GM23338 (cell line): ENCODE measurements at regions not wholly inside any gene's neighbourhood (a gene's known extent, or its start where the extent isn't known, plus 50 kb on each side); places are given as distances from the start of the nearest gene placed in this dataset.

Experiments used
- ATAC-seq: fragments of 200-7000 bp; cut with Tn5 transposase; 3 replicates; pipeline ENCODE4 v1.9.1; 2020
- DNase-seq: peaks from one replicate; pipeline ENCODE4 v3.0.0-alpha.2; 2015; ENCODE audit warnings: low spot score
- H2AFZ ChIP-seq: fragments of 200-600 bp; sonication (generic); 2 replicates; pipeline ENCODE4 v1.8.0; 2016; ENCODE audit warnings: antibody characterized with exemption, mild to moderate bottlenecking, moderate library complexity
- H3F3A ChIP-seq: fragments of 200-600 bp; sonication (generic); replicated peaks from 2 replicates; pipeline ENCODE4 v1.8.0; 2017; ENCODE audit warnings: antibody characterized with exemption, mixed run types, low read depth
- H3K27ac ChIP-seq: fragments of 200-600 bp; sonication (generic); 2 replicates; pipeline ENCODE4 v1.6.1; 2016; ENCODE audit warnings: low read depth
- H3K27me3 ChIP-seq: fragments of 200-600 bp; sonication (generic); 2 replicates; pipeline ENCODE4 v1.8.0; 2016; ENCODE audit warnings: mild to moderate bottlenecking, mixed run types, moderate library complexity; ENCODE audit not compliant: insufficient read depth
- H3K36me3 ChIP-seq: fragments of 200-600 bp; sonication (generic); 2 replicates; pipeline ENCODE4 v1.8.0; 2016; ENCODE audit warnings: mild to moderate bottlenecking; ENCODE audit not compliant: insufficient read depth
- H3K4me1 ChIP-seq: fragments of 200-600 bp; sonication (generic); 2 replicates; pipeline ENCODE4 v1.8.0; 2016; ENCODE audit warnings: mild to moderate bottlenecking, moderate library complexity; ENCODE audit not compliant: insufficient read depth
- H3K4me2 ChIP-seq: fragments of 200-600 bp; sonication (generic); 2 replicates; pipeline ENCODE4 v1.7.1; 2017; ENCODE audit warnings: mixed run types
- H3K4me3 ChIP-seq: fragments of 200-600 bp; sonication (generic); 2 replicates; pipeline ENCODE4 v1.6.1; 2016; ENCODE audit warnings: mixed run types
- H3K79me2 ChIP-seq: fragments of 200-600 bp; sonication (generic); replicated peaks from 2 replicates; pipeline ENCODE4 v1.8.0; 2017; ENCODE audit warnings: mild to moderate bottlenecking; ENCODE audit not compliant: insufficient read depth
- H3K9me2 ChIP-seq: fragments of 200-600 bp; sonication (generic); 2 replicates; pipeline ENCODE4 v1.8.0; 2017; ENCODE audit not compliant: insufficient read depth
- H4K20me1 ChIP-seq: fragments of 200-600 bp; sonication (generic); replicated peaks from 2 replicates; pipeline ENCODE4 v1.8.0; 2017; ENCODE audit warnings: mild to moderate bottlenecking; ENCODE audit not compliant: insufficient read depth
- H3K27ac Mint-ChIP-seq: 2 replicates; pipeline ENCODE4 v1.8.0; 2020; ENCODE audit warnings: inconsistent platforms, mild to moderate bottlenecking, moderate library complexity, mixed read lengths
- H3K27me3 Mint-ChIP-seq: 3 replicates; pipeline ENCODE4 v1.8.0; 2022; ENCODE audit warnings: low read depth, mild to moderate bottlenecking, moderate library complexity, mixed read lengths, inconsistent platforms; ENCODE audit not compliant: insufficient read depth, poor library complexity
- H3K36me3 Mint-ChIP-seq: 3 replicates; pipeline ENCODE4 v1.8.0; 2021; ENCODE audit warnings: low read depth, mild to moderate bottlenecking, inconsistent platforms, moderate library complexity, mixed read lengths
- H3K4me1 Mint-ChIP-seq: 3 replicates; pipeline ENCODE4 v1.8.0; 2020; ENCODE audit warnings: mild to moderate bottlenecking, inconsistent platforms, mixed read lengths
- H3K4me3 Mint-ChIP-seq: 3 replicates; pipeline ENCODE4 v1.8.0; 2021; ENCODE audit warnings: moderate library complexity, mild to moderate bottlenecking, inconsistent platforms, mixed read lengths
- H3K9me3 Mint-ChIP-seq: 3 replicates; pipeline ENCODE4 v1.8.0; 2020; ENCODE audit warnings: moderate library complexity, mild to moderate bottlenecking, inconsistent platforms, mixed read lengths
- ETS1 ChIP-seq: IDR thresholded peaks from 2 replicates; pipeline ENCODE4 v1.6.1; 2016; ENCODE audit warnings: antibody characterized with exemption
- EZH2 ChIP-seq: fragments of 200-600 bp; sonication (generic); IDR thresholded peaks from one replicate; pipeline ENCODE4 v1.8.0; 2017; ENCODE audit warnings: antibody characterized with exemption, mild to moderate bottlenecking, low read depth; ENCODE audit not compliant: unreplicated experiment
- EZH2phosphoT487 ChIP-seq: fragments of 200-600 bp; sonication (generic); IDR thresholded peaks from one replicate; pipeline ENCODE4 v1.8.1; 2018; ENCODE audit warnings: antibody characterized with exemption; ENCODE audit not compliant: unreplicated experiment
- JUNB ChIP-seq: IDR thresholded peaks from one replicate; pipeline ENCODE4 v1.6.1; 2016; ENCODE audit warnings: antibody characterized with exemption; ENCODE audit not compliant: unreplicated experiment
- NANOG ChIP-seq: IDR thresholded peaks from 2 replicates; pipeline ENCODE4 v1.6.1; 2016; ENCODE audit warnings: antibody characterized with exemption, borderline replicate concordance
- POLR2AphosphoS5 ChIP-seq: IDR thresholded peaks from 2 replicates; pipeline ENCODE4 v1.6.1; 2016; ENCODE audit warnings: antibody characterized with exemption, low read depth
- REST ChIP-seq: IDR thresholded peaks from one replicate; pipeline ENCODE4 v1.6.1; 2018; ENCODE audit warnings: antibody characterized with exemption; ENCODE audit not compliant: unreplicated experiment
- STAT1 ChIP-seq: IDR thresholded peaks from one replicate; pipeline ENCODE4 v1.6.1; 2016; ENCODE audit warnings: antibody characterized with exemption; ENCODE audit not compliant: unreplicated experiment
- ZNF114 ChIP-seq: fragments of 250-450 bp; sonication (Bioruptor Pico); IDR thresholded peaks from 2 replicates; pipeline ENCODE4 v1.5.0; 2020; ENCODE audit warnings: mild to moderate bottlenecking, moderate library complexity
- TF ChIP-seq, protein P1 (sequence below), 2 experiments: fragments of 200-600 bp in 1 of 2; sonication (generic) in 1 of 2; conservative IDR thresholded peaks; 2 replicates each; pipeline versions ENCODE4 v1.5.1 to v1.6.1; 2016 to 2017; ENCODE audit warnings: antibody characterized with exemption in 2 of 2, low read depth in 2 of 2, mild to moderate bottlenecking in 2 of 2, moderate library complexity in 1 of 2

GRCh38 chr2:66236067-66236685 is 198.7 kb upstream of the MEIS1 start:
- H3K4me1 Mint-ChIP-seq = peaks cover 15% of the 10 kb centered on the region; the same call in 2 of the 3 replicates
- TF ChIP-seq JUNB (no peak), POLR2AphosphoS5 (no peak), NANOG (no peak), EZH2phosphoT487 (no peak), ETS1 (no peak), STAT1 (no peak), REST (no peak)
- TF ChIP-seq, protein P1, sequence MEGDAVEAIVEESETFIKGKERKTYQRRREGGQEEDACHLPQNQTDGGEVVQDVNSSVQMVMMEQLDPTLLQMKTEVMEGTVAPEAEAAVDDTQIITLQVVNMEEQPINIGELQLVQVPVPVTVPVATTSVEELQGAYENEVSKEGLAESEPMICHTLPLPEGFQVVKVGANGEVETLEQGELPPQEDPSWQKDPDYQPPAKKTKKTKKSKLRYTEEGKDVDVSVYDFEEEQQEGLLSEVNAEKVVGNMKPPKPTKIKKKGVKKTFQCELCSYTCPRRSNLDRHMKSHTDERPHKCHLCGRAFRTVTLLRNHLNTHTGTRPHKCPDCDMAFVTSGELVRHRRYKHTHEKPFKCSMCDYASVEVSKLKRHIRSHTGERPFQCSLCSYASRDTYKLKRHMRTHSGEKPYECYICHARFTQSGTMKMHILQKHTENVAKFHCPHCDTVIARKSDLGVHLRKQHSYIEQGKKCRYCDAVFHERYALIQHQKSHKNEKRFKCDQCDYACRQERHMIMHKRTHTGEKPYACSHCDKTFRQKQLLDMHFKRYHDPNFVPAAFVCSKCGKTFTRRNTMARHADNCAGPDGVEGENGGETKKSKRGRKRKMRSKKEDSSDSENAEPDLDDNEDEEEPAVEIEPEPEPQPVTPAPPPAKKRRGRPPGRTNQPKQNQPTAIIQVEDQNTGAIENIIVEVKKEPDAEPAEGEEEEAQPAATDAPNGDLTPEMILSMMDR (conservative IDR thresholded peaks at IDR 0.05; ENCODE audit: low read depth in 2 of 2) = no peak
- Histone ChIP-seq H3K36me3 (no peaks in the 10 kb centered on the region), H3K27ac (no peak overlapping the region), H3K27me3 (no peaks in the 10 kb centered on the region), H2AFZ (no peak overlapping the region), H3F3A (no peaks in the 10 kb centered on the region), H3K9me2 (peaks cover 9% of the 10 kb centered on the region), H3K4me3 (no peak overlapping the region), H3K79me2 (no peaks in the 10 kb centered on the region), H3K4me2 (no peak overlapping the region), H4K20me1 (no peaks in the 10 kb centered on the region), H3K4me1 (peaks cover 14% of the 10 kb centered on the region)
- no peak for ATAC-seq
- H3K4me3 Mint-ChIP-seq = no peak overlapping the region
- H3K27ac Mint-ChIP-seq = no peak overlapping the region
- peaks cover 1% of the 10 kb centered on the region for H3K27me3 Mint-ChIP-seq
- H3K36me3 Mint-ChIP-seq = no peaks in the 10 kb centered on the region
- DNase-seq = no peak
- no peaks in the 10 kb centered on the region; the same call in 2 of the 3 replicates for H3K9me3 Mint-ChIP-seq

- H2AFZ ChIP-seq = no peak overlapping the region
- H3K36me3 Mint-ChIP-seq = no peaks in the 10 kb centered on the region
- no peak overlapping the region for H3K27ac ChIP-seq
- H4K20me1 ChIP-seq = no peaks in the 10 kb centered on the region
- H3K4me3 ChIP-seq = no peak overlapping the region
- H3K4me3 Mint-ChIP-seq = no peak overlapping the region
- H3K4me1 Mint-ChIP-seq = peaks cover 7% of the 10 kb centered on the region; the same call in 2 of the 3 replicates
- H3K4me2 ChIP-seq = no peak overlapping the region
- H3K4me1 ChIP-seq = peaks cover 7% of the 10 kb centered on the region
- H3K27me3 ChIP-seq = no peaks in the 10 kb centered on the region
- H3K36me3 ChIP-seq = no peaks in the 10 kb centered on the region
- DNase-seq (no peak), ATAC-seq (no peak)
- no peak overlapping the region for H3K27ac Mint-ChIP-seq
- H3K79me2 ChIP-seq = no peaks in the 10 kb centered on the region
- H3K27me3 Mint-ChIP-seq = peaks cover 1% of the 10 kb centered on the region
- peaks cover 14% of the 10 kb centered on the region for H3K9me2 ChIP-seq
- H3F3A ChIP-seq = no peaks in the 10 kb centered on the region
- H3K9me3 Mint-ChIP-seq = no peaks in the 10 kb centered on the region; the same call in 2 of the 3 replicates
- TF ChIP-seq ETS1 (no peak), EZH2phosphoT487 (no peak), JUNB (no peak), STAT1 (no peak), NANOG (no peak), ZNF114 (CRISPR knock-in tag) (no peak), EZH2 (no peak)
- TF ChIP-seq, protein P1 (conservative IDR thresholded peaks at IDR 0.05; ENCODE audit: low read depth in 2 of 2) = no peak
Measured at GRCh38 chr2:66235428-66235827, 199.5 kb upstream of the MEIS1 start.
